GM21367 (cell line): ENCODE measurements at regions not wholly inside any gene's neighbourhood (a gene's known extent, or its start where the extent isn't known, plus 50 kb on each side); places are given as distances from the start of the nearest gene placed in this dataset.

Experiments used
- ATAC-seq: cut with Tn5 transposase; IDR thresholded peaks from one replicate; pipeline ENCODE4 v1.9.1; 2021; ENCODE audit not compliant: unreplicated experiment

DNA sequence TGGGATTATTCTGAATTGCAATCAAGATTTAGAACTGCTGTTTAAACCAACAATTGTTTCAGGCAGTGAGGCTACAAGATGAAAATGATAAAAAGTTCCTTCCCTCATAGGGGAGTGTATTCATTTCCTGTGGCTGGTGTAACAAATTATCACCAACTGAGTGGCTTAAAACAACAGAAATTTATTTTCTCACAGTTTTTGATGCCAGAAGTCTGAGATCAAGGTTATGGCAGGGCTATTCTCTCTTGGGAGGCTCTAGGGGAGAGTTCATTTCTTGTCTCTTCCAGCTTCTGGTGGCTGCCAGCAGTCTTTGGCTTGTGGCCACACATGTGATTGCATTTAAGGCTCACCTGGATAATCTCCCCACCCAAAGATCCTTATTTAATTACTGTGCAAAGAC, 290.5 kb upstream of the ZSWIM2 start:
- no peak for ATAC-seq

DNA sequence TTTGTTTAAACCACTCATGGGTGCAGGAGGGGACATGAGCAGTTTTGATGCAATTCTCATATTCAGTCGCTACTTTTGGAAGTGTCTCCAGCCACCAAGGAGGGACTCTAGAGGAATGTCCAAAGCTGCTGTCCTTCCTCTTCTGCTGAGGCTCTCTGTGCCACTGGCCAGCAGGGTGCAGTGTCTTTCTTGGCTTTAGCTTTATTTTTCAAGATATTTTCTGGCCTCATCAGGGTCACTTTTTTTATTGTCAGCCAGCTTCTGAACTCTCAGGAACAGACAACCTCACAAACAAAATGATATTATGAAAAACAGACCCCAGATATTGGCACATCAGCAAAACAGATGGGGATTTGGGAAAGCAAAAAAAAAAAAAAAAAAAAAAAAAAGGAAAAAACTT, 289.3 kb upstream of the ZSWIM2 start:
- peak; percentile 74 for ATAC-seq

GRCh38 chr2:187136646-187137045, 287.7 kb upstream of the ZSWIM2 start:
- ATAC-seq: no peak

- ATAC-seq: no peak
Measured at GRCh38 chr2:187134306-187134705, 285.3 kb upstream of the ZSWIM2 start.

GRCh38 chr2:187129868-187130267, 280.9 kb upstream of the ZSWIM2 start:
- ATAC-seq: no peak

- ATAC-seq: no peak
Measured at GRCh38 chr2:187129306-187129705, 280.3 kb upstream of the ZSWIM2 start.

DNA sequence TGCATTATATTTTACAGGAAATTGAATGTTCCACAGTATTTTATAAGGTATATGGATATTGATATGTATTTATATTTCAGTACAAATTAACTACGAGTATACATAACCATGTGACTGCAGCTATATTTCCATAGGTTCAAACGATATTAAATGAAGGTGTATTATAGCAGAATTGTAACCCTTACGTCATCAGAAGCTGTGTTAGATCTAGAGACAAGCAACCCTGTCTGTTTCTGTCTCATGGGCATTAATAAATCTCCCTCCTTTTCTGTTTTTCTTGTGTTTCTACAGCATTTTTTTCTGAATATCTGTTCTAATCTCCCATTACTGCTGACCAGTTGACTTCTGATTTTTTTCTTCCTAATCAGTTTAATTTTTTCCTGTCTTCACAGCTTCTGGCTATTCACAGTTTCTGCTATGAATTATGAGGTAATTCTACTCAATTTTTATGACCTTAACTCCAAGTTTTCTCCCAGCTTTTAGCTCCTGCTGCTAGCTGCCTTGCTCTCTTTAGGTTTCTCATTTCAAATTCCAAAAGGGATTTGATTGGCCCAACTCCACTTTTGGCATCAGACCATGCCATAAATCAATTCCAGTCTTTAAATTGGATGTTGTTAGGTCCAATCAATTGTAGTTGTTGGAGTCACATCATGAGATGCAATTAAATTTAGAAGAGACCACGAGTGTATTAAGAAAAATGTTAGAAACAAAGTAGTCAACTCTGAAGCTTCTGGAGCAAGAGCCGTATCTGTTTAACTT, 277.5 kb upstream of the ZSWIM2 start:
- no peak for ATAC-seq

DNA sequence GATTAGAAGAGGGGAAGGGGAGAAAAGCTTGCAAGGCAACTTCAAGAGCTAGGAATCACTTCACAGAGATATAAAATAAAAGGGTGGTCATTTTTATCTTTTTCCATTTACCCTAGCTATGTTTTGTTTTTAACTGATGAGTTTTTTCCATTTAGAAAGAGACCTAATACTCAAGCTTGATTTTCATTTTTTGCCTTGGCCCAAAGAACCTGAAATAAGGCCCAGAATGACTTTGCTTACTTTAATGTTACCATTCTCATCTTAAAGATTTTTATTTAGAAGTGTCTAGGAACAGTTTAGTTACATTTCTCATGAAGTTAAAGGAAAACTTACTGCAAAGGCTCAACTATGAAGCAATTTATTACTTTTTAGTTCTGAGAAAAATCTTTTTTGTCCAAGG, 276.3 kb upstream of the ZSWIM2 start:
- no peak for ATAC-seq

DNA sequence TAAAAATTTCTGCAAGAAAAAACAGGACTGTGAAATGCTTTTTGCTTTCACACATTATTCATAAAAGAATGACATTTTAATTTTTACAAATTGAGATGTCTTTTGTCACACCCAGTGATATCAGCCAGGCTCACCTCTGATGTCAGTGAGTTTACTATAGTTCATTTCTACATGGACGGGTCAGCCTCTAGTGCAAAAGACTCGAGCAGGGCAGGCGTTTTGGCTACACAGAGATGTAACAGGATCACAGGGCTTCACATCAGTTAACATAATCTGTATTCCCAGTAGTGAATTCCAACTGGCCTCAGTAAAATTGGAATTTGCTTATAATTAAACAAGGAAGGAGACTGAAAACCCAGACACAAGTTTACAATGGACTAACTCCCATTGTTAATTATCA, 275.6 kb upstream of the ZSWIM2 start:
- ATAC-seq: no peak

GRCh38 chr2:187118331-187119099, 269.5 kb upstream of the ZSWIM2 start:
- ATAC-seq: no peak

DNA sequence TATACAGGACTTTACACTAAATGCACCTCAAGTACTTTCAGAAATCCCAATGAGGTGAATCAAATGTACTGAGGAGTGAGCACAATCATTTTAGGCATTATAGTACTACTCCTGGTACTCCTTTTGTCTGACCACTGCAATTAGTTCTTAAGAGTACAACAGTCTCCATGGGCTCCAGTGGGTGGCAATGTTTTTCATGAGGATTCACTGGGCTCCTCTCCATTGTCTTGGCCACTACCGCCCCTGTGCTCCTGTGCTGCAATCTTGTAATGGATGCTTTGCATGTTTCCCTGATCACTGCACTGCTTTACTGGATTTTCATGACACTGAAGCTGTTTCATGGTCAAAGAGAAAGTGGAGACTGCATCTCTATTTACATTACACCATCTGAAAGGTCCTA, 268.5 kb upstream of the ZSWIM2 start:
- no peak for ATAC-seq

GRCh38 chr2:187115627-187116026, 266.7 kb upstream of the ZSWIM2 start:
- no peak for ATAC-seq

DNA sequence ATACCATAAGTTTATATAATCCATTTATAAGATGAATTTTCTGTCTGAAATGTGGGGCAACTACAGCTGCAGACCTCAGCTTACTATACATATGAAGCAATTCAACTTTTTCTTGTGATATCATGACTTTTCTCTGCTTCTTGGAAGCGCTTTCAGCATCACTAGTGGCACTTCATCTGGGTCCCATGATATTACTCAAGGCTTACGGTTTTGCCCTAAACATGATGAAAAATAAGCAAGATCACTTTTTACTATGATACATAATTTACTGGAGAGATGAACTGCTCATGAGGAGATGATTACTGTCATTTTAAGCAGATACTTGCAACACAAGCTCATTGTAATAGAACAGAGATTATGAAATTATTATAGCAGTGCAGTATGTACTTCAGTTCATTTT, 258.0 kb upstream of the ZSWIM2 start:
- ATAC-seq: no peak

GRCh38 chr2:187105218-187105617, 256.2 kb upstream of the ZSWIM2 start:
- ATAC-seq: no peak

DNA sequence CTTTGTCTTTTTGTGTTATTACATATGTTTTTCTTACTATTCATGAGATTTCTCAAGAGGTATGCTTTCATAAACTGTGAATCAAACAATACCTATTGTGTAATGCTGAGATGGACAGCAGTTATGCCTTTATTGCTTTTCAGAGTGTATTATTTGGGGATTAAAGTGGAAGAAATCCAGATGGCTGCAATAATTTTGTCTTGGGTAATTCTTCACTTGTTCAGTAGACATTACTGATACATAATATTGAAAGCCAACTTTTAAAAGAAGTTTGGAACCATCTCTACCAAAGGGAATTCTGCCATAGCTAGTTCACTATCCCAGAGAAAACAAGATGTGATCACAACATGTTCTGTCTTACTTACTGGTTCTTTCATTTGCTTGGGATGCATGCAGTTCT, 253.4 kb upstream of the ZSWIM2 start:
- no peak for ATAC-seq

- ATAC-seq: no peak
Measured at GRCh38 chr2:187098154-187098553, 249.2 kb upstream of the ZSWIM2 start.

DNA sequence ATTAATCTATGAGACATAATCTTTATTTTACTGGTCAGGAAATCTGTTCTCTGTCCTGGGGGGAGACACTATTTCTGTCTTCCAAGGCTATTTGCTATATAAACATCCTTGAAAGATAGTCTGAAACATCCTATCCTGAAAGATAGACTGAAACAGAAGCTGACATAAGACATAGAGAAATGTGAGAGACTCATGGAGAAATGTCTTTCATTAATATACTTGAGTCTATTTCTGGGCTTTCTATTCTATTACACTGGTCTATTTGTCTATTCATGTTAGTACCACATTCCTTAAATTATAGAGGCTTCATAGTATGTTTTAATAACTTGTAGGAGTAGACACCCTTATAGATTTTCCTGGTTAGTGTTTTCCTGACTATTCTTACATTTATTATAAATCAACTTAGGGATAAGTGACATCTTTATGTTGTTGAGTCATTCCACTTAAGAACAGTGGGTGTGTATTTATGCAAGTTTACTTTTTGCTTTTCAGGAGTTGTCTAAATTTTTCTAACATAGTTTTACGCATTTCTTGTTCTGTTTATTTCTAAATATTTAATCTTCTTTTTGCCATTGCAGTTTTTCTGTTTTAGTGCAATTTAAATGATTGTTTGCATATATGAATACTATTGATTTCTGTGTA, 244.9 kb upstream of the ZSWIM2 start:
- ATAC-seq: no peak

DNA sequence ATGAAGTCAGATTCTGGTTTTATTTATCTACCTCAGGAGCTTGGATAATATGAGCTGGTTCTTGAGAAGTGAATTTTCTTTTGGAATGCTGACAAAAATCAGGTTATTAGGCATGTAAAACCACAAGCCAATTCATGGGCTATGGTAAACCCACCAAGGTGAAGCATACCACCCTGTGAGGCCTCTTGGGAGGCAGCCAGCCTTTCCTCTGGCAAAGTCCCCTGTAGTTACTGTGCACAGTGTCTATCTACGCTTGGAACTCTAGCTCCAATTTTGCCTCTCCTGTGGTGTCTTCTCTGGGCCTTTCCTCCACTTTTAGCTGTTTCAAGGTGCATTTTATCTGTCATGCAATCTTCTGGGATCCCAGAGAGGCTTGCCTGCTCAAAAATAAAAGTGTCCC, 242.7 kb upstream of the ZSWIM2 start:
- ATAC-seq: no peak

GRCh38 chr2:187084524-187084923, 235.6 kb upstream of the ZSWIM2 start:
- ATAC-seq: no peak

DNA sequence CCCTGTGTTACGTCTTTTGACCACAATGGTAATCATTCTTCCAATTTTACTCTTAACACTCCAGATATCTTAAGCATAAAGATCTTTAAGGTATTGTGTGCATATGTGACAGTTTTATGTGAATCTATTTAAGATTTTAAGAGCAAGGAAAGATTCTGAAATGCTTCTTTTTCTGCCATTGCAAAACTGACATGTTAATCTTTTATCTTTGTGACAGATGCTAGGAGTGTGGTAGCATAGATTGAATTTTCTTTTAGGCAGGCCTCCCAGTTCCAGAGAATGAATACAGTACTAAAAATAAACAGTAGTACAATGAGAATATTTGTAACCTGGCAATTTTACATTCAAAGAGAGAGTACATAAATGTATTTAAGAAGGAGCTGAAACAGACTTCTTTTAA, 232.5 kb upstream of the ZSWIM2 start:
- ATAC-seq: no peak

- ATAC-seq: no peak
Measured at GRCh38 chr2:187079901-187080300, 230.9 kb upstream of the ZSWIM2 start.

DNA sequence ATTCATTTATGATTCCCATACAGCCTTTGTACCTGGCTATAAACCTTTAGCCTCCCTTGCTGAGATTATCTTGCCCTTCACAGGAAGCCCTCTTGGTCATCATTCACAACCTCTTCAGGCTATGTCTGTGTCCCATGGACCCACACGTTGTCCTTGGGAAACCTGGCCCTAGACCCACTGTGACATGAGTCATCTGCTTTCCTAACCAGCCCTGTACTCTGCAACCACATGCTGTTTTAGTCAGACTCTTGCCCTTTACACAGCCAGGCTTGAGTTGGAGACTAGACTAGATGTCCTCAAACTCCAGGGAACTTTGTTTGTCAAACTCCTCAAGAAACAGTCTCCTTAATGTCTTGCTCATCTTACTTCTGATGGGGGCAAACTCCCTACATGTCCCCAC, 229.3 kb upstream of the ZSWIM2 start:
- ATAC-seq: no peak
